D721Med (cell line): ENCODE measurements at regions not wholly inside any gene's neighbourhood (a gene's known extent, or its start where the extent isn't known, plus 50 kb on each side); places are given as distances from the start of the nearest gene placed in this dataset.

Source experiments
- DNase-seq: peaks from one replicate; pipeline ENCODE4 v3.0.0; 2011; ENCODE audit warnings: low spot score; ENCODE audit not compliant: insufficient read length
- FAIRE-seq: peaks from 2 replicates; lab custom pipeline; 2011; peaks lifted over from hg19 to GRCh38; lab: Jason Lieb, UNC
- CTCF ChIP-seq: IDR thresholded peaks from 2 replicates; pipeline ENCODE4 v1.5.1; 2012; ENCODE audit warnings: mild to moderate bottlenecking, control low read depth; ENCODE audit not compliant: insufficient read depth; ENCODE audit errors: missing control alignments

GRCh38 chr5:27257696-27258095 is 219.3 kb upstream of the CDH9 start:
- DNase-seq (no peak), FAIRE-seq (no peak)
- no peak for TF ChIP-seq CTCF

- no peak for DNase-seq
- FAIRE-seq = no peak
- no peak for TF ChIP-seq CTCF
These were observed 214.5 kb upstream of the CDH9 start for GRCh38 chr5:27252911-27253310.

GRCh38 chr5:27242258-27242626 is 203.9 kb upstream of the CDH9 start:
- no peak for DNase-seq
- no peak for TF ChIP-seq CTCF
- no peak for FAIRE-seq

GRCh38 chr5:27241564-27242257 is 203.3 kb upstream of the CDH9 start:
- FAIRE-seq = no peak
- no peak for TF ChIP-seq CTCF
- no peak for DNase-seq

- DNase-seq = no peak
- no peak for FAIRE-seq
- no peak for TF ChIP-seq CTCF
These were observed 202.4 kb upstream of the CDH9 start for GRCh38 chr5:27240791-27241190.

GRCh38 chr5:27234916-27235315 is 196.5 kb upstream of the CDH9 start:
- FAIRE-seq (no peak), DNase-seq (no peak)
- TF ChIP-seq CTCF = no peak

- no peak for DNase-seq
- FAIRE-seq = no peak
- TF ChIP-seq CTCF = no peak
These were observed 183.0 kb upstream of the CDH9 start for GRCh38 chr5:27221410-27221809.
